Islet precursor cell (in vitro differentiated cells): ENCODE measurements at regions not wholly inside any gene's neighbourhood (a gene's known extent, or its start where the extent isn't known, plus 50 kb on each side); places are given as distances from the start of the nearest gene placed in this dataset.

ENCODE experiments used
- DNase-seq: peaks from one replicate; pipeline ENCODE4 v3.0.0-alpha.2; 2018

DNA sequence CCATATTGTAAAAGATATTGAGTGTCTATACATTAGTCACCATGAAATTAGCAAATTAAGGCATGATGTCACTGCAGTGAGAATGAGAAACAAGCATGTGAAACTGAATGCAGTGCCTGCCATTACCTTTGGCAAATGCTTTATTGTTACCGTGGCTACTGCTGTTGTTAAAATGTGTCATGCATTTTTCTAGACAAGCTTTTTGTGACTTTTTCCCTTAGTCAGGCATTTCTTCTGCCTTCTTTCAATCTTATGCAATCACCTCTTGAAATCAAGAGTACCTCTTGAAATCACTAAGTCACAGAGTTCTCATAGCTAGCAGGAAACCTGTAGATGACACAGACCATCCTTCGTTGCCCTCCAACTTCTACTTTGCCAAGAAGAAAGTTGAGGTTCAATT is 461.7 kb upstream of the TENM4 start:
- DNase-seq, result no peak

DNA sequence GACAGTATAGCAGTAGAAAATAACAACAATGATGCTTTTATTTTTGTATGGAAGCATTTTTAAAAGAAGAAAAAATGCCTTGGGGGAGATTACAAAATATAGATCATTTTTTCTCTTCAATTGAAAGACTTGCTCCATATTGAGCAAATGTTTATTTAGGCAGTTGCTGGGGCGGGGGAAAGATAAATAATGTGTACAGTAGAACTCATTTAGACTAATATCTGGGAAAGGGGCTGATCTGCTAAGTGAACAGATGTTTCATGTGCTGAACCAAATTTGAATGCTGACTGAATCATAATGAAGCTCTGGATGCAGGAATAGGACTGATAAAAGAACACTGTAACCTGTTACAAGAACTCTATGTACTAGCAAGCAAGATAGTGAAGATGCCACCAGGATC is 457.1 kb upstream of the TENM4 start:
- DNase-seq, result no peak

DNA sequence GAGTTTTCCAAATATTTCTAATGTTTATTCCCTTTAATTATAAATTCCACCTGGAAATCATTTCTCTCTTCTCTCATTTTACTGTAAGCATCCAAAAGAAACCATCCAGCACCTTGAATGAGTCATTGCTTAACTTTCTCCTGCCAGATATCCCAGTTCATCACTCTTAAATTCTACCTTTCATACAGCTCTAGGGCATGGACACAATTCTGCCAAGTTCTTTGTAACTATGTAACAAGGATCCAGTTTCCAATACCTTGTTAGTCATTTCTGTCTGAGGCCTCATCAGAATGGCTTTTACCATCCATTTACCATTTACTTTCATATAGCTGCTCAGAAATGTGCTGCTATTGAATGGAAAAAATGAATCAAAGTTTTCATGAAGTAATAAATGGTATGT is 455.4 kb upstream of the TENM4 start:
- no peak for DNase-seq

DNA sequence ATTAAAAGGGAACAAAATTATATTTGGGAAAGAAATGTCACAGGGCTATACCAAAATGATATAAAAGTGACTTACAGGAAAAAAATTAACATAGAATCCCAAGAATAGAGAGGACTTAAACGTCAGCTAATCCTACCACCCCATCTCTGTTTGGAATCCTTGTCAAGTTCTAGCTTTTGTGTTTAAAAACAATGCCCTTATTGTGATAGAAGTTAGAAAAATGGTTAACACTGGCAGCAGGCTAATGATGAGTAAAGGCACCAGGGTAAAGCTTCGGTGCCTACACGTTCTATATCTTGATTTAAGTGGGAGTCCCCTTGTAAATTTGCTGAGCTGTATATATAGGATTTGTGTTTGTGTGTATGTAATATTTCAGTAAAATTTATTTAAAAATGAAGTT is 453.3 kb upstream of the TENM4 start:
- no peak for DNase-seq

DNA sequence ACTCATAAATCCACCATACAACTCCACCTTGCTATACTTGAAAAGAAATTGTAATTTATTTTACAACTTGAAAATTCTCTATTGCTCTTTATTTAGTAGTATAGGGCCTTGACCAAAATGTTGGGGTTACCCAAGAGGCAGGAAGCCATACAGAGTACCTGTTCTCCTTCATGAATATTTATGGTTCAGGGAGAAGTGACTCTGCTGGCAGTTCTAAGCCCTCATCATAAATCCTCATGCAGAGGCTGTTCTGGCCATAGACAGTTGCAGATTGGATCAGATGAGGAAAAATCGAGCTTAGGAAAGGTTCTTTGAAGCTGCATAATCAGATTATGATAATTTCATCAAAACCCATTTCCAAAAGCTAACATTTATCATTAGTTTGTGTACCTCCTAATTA is 449.4 kb upstream of the TENM4 start:
- no peak for DNase-seq

DNA sequence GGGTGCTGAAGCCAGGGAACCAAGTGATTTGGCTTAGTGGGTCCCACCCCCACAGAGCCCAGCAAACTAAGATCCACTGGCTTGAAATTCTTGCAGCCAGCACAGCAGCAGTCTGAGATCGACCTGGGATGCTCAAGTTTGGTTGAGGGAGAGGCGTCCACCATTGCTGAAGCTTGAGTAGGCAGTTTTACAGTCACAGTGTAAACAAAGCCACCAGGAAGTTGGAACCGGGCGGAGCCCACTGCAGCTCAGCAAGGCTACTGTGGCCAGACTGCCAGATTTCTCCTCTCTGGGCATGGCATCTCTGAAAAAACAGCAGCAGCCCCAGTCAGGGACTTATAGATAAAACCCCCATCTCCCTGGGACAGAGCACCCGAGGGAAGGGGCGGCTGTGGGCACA is 424.1 kb upstream of the TENM4 start:
- DNase-seq, result no peak

DNA sequence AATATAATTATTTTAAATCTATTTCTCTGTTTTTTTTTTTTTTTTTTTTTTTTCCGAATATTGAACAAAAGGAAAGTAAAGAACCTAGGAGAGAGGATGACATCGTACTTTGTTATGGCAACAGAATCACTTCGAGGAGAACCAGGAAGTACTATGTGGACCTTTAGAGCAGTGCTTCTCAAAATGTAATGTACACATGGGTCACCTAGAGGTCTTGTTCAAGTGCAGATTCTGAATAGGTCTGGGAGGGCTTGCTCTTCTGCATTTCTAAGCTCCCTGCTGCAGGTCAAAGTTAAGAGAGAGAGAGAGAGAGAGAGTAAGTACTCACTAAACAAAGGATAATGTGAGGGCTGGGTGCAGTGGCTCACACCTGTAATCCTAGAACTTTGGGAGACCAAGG is 419.5 kb upstream of the TENM4 start:
- no peak for DNase-seq

DNA sequence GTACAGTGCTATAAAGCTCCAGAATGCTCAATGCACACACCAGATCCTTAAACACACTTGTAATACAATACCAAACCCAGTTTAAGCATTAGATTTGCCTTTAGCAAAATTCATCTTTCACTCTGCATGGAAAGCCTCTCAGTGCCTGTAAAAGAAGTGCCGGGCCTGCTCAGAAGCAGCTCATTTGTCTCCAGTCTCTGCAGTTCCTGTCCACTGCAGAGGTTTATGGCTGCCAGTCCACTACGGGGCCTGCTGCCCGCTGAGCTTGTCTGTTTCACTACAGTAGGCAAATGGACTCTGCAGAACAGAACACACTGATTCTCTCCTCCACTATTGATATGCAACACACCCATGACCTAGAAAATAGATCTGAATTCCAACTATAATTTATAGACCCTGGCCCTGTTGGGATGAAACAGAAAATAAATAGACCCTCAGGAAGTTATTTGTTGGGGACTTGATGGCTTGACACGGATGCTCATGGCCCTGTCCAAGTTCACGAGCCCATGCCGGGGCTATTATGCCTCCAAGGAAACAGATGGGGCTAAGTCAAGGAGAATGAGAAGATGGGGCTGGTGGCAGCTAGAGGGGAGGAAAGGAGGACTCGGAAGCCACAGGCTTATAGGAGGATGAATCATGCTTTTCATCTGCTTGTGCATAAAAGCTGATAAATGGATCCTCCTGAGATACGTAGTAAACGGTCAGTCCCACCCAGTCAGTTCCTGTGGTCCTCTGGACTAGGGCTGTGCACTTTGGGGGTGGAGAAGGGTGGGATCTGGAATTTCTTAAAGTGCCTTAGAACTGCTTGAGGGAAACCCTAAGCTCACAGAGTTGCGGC is 416.8 kb upstream of the TENM4 start:
- no peak for DNase-seq

DNA sequence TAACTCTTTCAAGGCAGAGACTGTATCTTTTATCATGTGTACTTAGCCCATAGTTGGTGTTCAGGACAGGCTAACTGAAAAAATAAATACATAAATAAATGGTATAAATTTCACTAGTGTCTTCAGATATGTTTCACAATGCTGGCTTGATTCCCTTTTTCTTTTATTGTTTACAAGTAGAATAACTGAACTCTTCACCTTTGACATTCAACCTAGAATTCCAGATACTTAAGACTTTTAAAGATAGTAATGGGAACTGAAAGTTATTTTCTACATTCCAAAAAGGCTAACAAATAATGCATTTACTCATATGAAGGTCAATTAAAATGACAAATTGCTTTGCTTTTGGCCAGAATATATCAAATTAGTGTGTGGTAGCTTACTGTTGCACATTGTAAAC is 411.3 kb upstream of the TENM4 start:
- DNase-seq, result no peak

DNA sequence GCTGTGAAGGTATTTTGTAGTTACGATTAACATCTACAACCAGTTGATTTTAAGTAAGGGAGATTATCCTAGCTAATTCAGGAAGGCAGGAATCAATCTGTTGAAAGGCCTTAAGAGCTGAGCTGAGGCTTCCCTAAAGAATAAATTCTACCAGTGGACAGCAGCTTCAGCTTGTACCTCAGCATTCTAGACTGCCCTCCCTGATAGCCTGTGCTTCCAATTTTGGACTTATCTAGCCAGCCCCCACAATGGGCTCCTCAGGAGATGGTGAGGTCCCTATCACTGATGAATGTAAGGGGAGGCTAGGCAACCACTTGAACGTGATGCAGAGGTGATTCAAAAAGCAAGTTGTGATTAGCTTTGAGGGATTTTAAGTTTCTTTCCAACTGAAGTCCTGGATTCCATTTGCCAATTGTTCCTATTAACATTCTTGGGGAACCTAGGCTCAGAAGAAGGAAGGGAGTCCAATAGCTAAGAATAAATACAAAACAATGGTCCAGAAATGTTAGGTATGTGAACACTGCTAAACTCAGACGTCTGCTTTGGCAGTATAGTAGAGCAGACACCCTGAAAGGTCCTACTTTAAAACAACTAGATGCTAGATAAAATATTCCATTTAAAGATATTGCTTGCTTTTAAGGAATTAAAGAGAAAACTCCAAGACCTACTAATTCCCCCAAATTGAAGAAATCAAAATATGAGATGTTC is 404.3 kb upstream of the TENM4 start:
- DNase-seq, result no peak

DNA sequence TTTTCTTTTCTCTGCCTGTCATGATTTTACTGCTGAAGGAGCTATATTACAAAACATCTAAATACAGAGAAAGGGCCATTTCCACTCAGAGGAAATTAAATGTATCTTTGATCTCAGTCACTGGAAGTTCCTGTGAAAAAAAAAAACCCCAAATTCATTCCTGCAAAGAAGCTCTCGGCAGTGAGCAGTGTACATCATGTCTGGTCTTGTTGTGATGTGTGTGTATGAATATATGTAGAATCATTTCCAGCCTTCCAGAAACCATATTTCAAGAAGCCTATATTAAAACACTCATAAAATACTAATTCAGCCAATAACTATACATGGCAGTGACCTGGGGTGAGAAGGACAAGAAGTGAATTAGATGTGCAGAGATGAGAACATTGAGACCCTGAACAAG is 393.2 kb upstream of the TENM4 start:
- no peak for DNase-seq

DNA sequence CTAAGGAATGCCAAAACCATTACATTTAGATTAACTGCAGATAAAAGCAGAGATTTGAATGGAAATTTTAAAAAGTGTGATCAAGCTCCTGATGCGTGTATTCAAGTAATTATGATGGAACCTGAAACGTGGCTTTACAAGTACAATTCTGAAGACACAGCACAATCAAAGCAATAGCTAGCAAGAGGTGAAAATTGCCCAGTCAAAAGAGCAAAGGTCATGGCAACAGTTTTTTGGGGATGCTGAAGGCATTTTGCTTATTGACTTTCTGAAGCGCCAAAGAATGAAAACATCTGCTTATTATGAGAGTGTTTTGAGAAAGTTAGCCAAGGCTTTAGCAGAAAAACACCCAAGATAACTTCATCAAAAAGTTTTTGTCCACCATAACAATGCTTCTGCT is 389.6 kb upstream of the TENM4 start:
- DNase-seq, result no peak

DNA sequence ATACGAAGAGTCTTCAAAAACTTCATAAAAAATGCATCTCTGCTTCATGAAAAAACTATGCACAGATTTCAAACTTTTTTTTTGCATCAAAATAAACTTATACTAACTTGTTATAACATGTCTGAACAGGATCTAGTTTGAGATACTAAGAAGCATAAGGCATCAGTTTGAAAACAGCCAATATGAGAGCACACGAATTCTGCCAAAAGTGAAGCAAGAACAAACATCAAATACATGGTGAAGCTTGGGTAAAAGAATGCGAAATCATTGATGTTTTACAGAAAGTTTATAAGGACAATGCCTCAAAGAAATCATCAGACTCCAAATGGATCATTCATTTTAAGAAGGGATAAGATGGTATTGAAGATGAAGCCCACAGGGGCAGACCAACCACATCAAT is 389.1 kb upstream of the TENM4 start:
- DNase-seq, result no peak

DNA sequence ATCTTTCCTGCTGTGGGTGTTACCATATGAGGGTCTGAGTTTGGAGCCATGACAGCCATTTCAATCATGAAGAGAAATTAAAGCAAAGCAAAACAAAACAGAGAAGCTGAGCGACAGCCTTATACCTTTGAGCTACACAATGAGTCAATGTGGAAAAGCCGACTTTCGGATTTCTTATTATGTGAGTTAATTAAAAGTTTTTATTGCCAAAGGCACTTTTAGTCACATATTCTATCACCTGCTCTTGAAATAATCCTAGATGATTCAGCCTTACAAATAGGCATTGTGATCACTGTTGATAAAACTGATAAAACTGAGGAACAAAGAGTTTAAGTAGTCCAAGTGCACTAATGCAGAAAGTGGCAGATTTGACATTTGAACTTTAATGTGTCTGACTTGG is 381.9 kb upstream of the TENM4 start:
- DNase-seq, result no peak

DNA sequence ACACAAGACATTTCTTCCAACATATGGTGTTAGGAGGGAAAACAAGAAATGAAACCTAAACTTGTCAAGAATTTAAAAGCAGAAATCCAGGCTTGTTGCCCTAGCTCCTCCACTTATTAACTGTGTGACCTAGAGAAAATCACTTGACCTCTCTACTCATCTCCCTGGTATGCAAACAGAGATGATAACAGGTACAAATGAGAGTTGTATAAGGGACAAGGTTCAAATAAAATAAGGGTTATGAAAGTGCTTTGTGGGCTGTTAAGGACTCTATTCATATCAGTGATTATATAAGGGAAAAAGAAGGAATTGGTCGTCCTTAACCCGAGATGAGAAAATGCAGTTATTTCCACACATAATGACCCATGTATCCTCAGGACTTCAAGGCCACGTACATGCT is 372.7 kb upstream of the TENM4 start:
- DNase-seq, result no peak

DNA sequence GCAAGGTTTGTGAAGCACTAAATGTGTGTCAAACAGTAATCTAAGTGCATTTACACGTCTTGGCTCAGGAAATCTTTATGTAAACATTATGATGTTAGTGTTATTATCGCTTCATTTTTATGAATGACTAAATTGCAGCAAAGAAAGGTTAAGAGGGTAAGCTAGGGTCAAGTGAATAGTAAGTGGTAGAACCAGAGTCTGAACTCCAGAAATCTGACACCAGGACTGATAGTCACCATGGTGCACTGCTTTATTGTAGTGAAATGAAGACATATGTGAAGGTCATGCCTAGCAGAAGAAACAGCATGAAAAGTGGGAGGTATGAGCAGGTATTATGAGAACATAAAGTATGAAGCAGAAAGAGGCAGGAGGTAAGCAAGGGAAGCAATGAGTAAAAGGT is 368.7 kb upstream of the TENM4 start:
- no peak for DNase-seq

DNA sequence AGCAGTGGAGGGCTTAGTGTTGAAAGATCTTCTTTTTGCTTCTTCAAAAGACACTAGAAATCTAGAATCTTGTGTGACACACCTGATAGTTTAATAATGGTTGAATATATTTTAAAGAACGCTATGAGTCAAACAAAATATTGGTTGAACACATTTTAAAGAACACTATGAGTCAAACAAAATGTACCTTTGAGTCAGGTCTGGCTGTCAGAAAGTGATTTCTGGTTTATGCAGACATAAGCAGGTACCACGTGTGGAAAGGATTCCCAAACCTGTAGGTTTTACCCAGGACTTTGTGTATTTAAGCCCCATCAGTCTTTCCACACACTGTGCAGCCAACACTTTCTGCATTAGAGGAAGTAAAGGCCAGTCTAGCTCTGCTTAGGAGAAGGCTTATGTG is 366.7 kb upstream of the TENM4 start:
- DNase-seq, result no peak

DNA sequence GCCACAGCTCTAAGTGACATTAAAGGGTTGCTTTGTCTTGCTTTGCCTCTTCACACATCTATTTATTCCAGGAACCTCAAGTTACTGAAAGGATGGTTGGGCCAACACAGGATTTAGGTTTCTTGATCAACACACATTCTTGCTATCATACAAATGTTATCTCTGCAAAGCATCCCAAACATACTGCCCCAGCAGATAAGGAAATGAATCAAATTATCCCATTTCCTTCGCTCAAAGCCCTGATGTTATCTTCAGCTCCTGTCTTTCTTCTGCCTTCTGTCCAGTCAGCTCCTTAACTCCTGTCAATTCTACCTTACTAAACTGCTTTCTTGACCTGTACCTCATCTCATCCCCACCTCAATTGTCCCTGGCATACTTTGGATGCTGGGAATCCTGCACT is 355.9 kb upstream of the TENM4 start:
- no peak for DNase-seq

DNA sequence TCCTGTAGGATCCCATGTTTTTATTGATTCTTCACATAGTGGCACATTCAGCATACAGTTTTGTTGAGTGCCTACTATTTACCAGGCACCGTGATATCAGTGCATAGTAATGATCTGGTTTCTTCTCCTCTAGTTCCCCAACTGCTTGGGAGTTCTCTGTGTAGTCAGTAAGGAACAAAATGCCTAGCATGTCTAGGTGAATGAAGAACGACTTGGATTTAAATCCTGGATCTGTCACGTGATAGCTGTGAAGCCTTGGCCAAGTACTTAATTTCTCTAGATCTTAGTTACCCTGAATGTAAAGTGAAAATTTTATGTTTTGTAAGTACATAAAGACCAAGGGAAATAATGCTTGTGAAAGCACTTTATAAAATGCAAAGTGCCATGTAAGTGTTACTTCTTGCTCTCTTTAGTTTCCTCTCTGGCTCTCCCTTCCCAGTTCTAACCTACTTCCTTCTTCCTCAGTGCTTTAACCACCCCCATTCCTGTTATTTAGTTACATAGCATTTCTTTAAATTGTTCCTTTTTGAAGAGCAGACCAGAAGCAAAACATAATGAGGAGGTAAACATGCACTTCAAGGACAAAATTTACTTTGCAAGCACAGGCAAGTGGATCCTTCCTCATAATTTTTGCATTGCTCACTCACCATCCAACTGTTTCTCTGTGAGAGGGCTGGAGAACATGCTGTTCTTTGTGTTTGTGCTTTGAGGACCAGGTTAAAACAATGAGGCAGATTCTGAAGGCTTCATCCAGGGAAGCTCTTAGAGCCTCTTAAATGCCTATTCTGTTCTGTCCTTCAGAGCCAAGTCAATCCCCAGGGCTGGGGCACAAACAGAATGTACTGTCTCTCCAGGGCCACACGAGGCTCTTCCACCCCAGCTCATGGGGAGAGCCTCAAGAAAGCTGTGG is 353.9 kb upstream of the TENM4 start:
- no peak for DNase-seq

DNA sequence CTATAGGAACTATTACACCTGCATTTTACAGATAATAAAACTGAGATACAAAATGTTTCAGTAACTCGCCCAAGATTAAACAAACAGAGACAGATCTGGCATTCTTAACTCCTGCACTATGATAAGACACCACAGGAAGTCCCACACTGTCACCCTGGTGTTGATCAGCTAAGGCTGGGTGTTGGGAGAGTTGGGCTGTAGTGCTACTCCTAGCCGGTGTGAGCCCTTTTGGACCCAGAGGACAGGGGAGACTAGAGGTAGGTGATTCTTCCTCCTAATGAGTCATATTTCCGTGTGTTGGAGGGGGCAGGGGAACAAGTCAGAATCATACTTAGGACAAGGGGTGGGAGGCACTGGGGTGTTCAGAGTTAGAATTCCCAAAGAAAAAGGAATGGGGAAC is 353.2 kb upstream of the TENM4 start:
- no peak for DNase-seq

DNA sequence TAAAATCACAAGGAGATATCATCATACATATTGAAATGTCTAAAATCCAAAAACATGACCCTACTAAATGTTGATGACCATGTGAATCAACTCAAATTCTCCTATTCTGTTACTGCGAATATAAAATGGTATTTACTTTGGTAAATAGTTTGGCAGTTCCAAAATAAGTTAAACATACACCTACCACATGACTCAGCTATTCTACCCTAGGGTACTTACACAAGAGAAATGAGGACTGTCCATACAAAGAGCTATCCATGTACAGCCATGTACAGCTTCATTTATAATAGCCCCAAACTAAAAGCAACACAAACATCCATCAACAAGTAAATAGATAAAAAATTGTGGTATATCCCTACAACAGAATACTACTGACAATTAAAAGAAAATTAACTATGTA is 346.1 kb upstream of the TENM4 start:
- DNase-seq, result no peak

DNA sequence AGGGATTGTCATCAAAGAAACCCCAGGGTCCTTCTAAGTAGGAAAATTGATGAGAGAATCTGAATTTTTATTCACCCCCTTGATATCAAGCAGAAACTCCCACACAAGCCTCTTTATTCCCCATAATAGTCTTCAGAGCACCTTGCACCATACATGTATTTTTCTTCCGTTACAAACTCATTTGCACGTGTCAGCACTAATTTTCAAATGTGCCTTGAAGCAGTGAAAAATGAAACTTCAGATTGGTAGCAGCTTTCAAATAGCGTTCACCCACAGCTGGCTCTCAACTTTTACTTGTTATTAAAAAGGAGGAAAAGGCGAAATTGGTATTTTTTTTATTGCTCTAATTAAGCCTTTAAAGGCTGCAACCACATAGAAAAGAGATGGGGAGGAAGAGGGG is 343.0 kb upstream of the TENM4 start:
- no peak for DNase-seq

DNA sequence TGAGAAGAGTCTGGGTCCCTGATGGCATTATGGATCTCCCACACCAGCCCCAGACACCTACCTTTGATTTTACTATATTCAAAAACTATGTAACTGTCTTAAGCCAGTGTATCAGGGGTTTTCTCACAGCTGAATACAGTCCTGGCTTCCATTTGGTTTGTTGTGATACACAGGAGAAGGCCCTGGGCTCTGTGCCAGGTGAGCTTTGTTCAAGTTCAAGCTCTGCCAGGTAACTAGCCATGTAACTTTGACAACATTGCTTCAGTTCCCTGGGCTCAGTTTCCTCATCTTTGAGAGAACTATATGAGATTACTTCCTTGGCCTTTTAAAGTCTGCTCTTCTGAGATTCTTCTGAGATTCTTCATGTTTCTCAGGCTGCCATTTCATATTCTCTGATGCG is 327.5 kb upstream of the TENM4 start:
- DNase-seq, result no peak
